GM12892 (cell line): ENCODE measurements at regions not wholly inside any gene's neighbourhood (a gene's known extent, or its start where the extent isn't known, plus 50 kb on each side); places are given as distances from the start of the nearest gene placed in this dataset.

Experiments used
- DNase-seq: peaks from one replicate; pipeline ENCODE4 v3.0.0; 2011; ENCODE audit not compliant: insufficient read length
- FAIRE-seq: peaks from 2 replicates; lab custom pipeline; 2011; peaks lifted over from hg19 to GRCh38; lab: Jason Lieb, UNC
- POLR2A ChIP-seq: IDR thresholded peaks from 2 replicates; pipeline ENCODE4 v1.6.1; 2011; ENCODE audit warnings: low read depth, low read length, control low read depth
- POLR2AphosphoS5 ChIP-seq: IDR thresholded peaks from 2 replicates; pipeline ENCODE4 v1.6.1; 2011; ENCODE audit warnings: low read depth, low read length, control low read depth
- TAF1 ChIP-seq: IDR thresholded peaks from 2 replicates; pipeline ENCODE4 v1.6.1; 2011; ENCODE audit warnings: low read depth, mild to moderate bottlenecking, control low read depth, low read length, borderline replicate concordance

DNA sequence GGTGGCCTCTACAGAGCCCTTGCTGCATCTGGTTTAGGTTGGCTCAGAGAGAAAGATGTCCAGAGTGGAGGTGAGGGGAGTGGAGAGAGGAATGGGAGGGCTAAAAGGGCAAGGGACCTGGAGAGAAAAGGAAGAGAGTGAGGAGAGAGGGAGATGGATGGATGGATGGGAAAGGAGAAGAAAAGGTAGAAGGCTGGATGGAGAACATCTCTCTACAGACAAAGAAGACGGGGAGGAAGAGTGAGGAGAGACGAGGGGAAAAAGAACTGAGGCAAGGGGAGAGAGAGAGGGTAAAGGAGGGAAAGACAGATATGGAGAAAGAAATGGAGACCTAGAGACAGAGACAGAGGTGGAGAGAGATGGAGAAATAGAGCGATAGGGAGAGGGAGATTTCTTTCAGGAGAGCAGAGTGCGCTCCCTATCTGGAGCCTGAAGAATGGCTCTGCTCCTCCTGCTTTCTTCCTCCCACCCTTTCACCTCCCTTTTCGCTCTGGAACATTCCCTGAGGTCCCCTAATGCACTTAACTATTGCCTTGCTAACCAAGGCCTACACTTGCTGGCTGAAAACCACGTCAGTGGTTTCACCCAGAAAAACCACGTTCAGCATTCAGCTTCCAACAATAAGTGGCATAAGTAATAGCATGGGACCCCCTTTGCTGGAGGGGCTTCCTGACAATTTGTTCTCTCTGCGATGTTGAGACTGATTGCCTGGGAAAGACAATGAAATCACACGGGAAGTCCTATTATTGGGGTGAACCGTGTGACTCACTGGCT is 286.3 kb downstream of the CDH26 start:
- DNase-seq, result no peak
- TF ChIP-seq POLR2AphosphoS5, result no peak
- TF ChIP-seq TAF1, result no peak
- no peak for TF ChIP-seq POLR2A
- FAIRE-seq, result no peak

DNA sequence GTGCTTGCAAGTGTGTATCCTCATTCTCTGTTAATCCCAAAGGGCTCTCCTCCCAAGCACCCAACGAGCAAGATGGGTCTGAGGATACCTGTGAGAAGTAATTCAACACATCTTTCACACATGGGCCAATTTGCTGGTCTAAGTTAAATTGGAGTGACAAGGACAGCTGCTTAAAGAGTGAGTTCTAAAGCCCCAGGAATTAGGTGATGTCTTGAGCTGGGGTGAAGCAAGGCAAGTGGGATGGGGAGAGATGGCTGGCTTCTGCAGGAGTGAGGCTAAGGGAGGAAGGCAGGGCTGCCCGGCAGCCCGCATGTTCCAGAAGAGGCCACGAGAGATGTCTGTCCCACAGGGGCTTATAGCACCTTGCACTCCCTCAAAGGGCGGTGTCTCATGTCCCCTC is 288.5 kb downstream of the CDH26 start:
- DNase-seq (no peak), FAIRE-seq (no peak)
- TF ChIP-seq POLR2A (no peak), POLR2AphosphoS5 (no peak), TAF1 (no peak)

DNA sequence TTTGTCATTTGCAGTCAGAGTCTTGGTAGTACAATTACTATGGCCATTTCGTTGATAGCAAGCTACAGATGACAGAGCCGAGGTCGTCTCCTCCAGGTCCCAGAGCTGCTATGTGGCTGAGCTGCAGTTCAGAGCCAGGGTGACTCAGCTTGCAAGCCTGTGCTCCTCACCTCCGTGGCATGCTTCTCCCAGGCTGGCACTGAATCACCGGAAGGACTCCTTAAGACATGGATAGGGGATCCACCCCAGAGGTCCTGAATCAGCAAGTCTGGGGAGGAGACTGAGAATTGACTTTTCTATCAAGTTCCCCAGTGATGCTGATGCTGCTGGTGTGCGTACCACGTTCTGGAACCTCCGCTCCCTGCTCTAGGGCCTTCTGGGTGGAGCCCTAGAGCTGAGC is 291.2 kb downstream of the CDH26 start:
- FAIRE-seq, result no peak
- no peak for TF ChIP-seq TAF1
- TF ChIP-seq POLR2A, result no peak
- no peak for TF ChIP-seq POLR2AphosphoS5
- DNase-seq, result no peak

DNA sequence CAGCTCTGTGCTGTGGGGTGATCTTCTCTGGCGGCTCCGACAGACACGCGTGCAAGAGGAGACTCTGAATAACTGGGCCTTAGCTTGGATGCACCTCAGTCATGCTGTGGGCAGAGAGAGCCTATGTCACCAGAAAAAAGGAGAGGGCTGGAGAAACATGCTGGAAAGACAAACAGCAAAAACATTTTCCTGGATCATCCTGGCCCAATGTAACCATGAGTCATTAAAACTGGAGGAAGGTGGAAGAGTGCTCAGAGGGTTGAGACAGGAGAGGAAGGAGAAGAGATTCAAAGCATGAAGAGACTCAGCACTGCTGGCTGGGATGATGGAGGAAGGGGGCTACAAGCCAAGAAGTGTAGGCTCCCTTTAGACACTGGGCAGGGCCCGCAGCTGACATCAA is 292.0 kb downstream of the CDH26 start:
- no peak for DNase-seq
- TF ChIP-seq POLR2AphosphoS5 (no peak), POLR2A (no peak)
- FAIRE-seq, result no peak

DNA sequence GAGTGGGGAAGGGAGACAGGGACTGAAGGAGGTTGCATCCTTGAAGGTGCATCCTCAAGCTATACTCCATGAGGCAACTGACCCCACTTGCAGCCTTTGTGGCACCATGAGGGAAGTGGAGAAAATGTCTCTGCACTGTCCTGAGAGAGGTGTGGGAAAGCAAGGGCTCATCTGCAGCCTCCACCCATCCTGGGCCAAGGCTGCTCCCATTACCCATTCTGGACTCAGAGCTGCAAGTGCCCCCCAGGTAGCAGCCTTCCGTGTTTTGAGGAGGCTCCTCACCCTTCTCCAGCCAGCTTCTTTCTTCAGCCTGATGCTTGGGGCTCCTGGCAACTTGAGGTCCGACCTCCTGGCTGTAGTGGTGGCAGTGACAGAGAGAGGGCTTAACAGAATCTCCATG is 294.6 kb downstream of the CDH26 start:
- TF ChIP-seq POLR2A (no peak), POLR2AphosphoS5 (no peak), TAF1 (no peak)
- FAIRE-seq, result no peak
- no peak for DNase-seq

DNA sequence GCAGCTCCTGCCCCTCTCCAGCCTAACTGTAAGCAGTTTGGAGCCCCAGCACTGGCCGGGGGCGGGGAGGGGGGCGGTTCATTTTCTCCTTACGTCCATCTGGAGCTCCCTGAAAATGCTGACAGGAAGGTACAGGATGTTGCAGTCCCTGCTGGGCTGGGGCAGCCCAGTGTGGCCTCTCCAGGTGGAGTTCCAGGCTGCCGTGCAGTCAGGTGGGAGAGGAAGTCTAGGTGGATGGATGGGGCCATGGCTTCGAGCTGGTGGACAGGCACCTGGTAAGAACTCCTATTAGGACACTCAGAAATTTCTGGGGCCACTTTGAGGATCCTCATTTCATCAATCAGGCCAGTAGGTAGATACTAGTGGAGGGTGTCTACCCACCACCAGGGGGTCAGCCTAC is 295.2 kb downstream of the CDH26 start:
- FAIRE-seq (no peak), DNase-seq (no peak)
- TF ChIP-seq POLR2A (no peak), POLR2AphosphoS5 (no peak), TAF1 (no peak)

- TF ChIP-seq POLR2A (no peak), POLR2AphosphoS5 (no peak), TAF1 (no peak)
- FAIRE-seq (no peak), DNase-seq (no peak)
Measured at GRCh38 chr20:60254901-60255411, 296.7 kb downstream of the CDH26 start.

DNA sequence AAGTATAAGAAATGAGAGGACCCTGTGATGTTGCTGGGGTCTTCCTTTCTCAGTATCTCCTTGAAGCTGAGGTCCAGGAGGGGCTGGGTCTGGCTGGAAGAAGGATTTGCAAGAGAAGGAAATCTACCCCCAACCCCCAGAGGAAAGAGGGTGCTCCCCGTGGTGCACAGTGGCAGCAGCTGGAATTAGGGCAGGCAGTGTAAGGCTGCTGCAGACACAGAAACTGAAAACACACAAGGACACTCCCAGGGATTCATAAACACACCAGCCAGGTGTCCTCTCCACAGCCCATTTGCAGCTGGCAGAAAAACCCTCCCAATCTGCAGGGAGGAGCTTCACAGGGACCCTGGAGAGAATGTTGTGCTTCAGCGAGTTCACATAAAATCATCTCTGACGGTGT is 297.2 kb downstream of the CDH26 start:
- no peak for FAIRE-seq
- no peak for DNase-seq
- no peak for TF ChIP-seq TAF1

GRCh38 chr20:60255866-60256265 is 297.6 kb downstream of the CDH26 start:
- TF ChIP-seq POLR2AphosphoS5 (no peak), POLR2A (no peak)
- DNase-seq, result no peak
- no peak for FAIRE-seq

DNA sequence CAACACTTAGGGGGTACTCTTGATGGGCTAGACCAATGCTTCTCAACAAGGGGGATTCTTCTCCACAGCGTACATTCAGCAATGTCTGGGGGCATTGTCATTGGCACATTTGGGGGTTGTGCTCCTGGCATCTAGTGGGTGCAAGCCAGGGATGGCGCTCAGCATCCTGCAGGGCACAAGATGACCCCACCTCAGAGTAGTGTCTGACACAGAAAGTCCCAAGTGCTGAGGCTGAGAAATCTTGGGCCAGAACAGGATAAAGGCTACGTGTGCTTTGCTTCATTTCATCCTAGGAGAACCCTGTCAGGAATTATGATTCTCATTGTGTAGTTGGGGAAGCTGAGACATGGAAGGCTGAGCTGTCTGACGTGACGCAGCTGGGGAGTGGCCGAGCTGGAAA is 298.6 kb downstream of the CDH26 start:
- TF ChIP-seq POLR2A, result no peak
- DNase-seq, result no peak
- FAIRE-seq, result no peak

DNA sequence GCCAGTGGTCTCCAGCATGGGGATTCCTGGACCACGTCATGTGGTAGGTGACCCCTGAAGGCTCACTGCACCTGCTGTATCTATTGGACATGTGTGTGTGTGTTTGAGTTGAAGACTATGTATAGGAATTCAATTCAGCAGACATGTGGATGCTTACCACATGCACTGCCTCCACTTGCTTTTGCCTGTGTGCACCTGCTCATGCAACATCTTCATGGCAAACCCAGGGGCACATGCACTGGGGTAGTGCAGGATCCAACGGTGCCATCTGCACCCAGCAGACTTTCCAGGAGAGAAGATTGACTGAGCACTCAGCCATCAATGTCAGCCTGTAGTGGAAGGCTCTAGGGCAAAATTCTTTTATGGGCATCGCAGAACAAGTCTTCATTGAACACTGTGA is 299.4 kb downstream of the CDH26 start:
- TF ChIP-seq TAF1 (no peak), POLR2A (no peak), POLR2AphosphoS5 (no peak)
- FAIRE-seq (no peak), DNase-seq (no peak)

DNA sequence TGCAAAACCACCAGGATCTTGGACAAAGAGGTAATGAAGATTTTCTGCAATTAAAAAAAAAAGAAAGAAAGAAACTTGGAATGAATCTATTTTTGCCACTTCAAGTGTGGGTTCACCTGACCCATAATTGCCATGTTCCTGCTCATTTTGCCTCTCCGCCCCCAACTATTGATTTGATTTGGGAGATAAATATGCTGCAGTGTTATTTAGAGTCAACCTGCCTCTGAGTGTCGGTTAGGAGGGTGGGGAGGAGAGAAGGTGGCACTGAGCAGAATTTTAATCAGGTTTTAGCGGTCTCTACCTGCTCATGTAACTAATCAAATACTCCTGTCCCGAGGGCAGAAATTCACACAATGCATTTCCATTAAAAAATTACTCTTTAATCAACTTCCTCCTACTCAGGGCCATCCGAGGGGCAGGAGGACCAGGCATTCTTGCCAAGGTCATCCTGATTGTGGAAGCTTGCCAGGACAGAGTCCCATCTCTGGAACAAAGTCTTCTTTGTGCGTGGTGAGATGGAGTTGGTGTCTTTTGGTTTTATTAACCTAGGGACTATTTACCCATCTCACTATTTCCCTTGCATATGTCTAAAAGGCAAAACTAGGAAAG is 300.1 kb downstream of the CDH26 start:
- FAIRE-seq (no peak), DNase-seq (no peak)
- no peak for TF ChIP-seq POLR2AphosphoS5
- TF ChIP-seq TAF1, result no peak
- TF ChIP-seq POLR2A, result no peak
